HG03175 (cell line): ENCODE measurements at regions not wholly inside any gene's neighbourhood (a gene's known extent, or its start where the extent isn't known, plus 50 kb on each side); places are given as distances from the start of the nearest gene placed in this dataset.
"Not testable (repeated sequence)": the region's sequence is repeated elsewhere in the genome, so short reads cannot be mapped to it uniquely, and the experiment has no call there.

ENCODE experiments used
- ATAC-seq: cut with Tn5 transposase; IDR thresholded peaks from one replicate; pipeline ENCODE4 v1.9.1; 2021; ENCODE audit warnings: mild to moderate bottlenecking, moderate library complexity; ENCODE audit not compliant: unreplicated experiment

- ATAC-seq, result no peak
Observed at GRCh38 chr20:26134606-26135005, 438.0 kb upstream of the ZNF337 start.

GRCh38 chr20:26133794-26134193 lies 437.1 kb upstream of the ZNF337 start:
- not testable (repeated sequence) for ATAC-seq

GRCh38 chr20:26120920-26121319 lies 424.3 kb upstream of the ZNF337 start:
- not testable (repeated sequence) for ATAC-seq

GRCh38 chr20:26094498-26094897 lies 397.8 kb upstream of the ZNF337 start:
- ATAC-seq, result not testable (repeated sequence)

GRCh38 chr20:26091921-26092320 lies 395.3 kb upstream of the ZNF337 start:
- ATAC-seq, result not testable (repeated sequence)

GRCh38 chr20:26086195-26086594 lies 389.5 kb upstream of the ZNF337 start:
- not testable (repeated sequence) for ATAC-seq

GRCh38 chr20:26073972-26074371 lies 377.3 kb upstream of the ZNF337 start:
- not testable (repeated sequence) for ATAC-seq

GRCh38 chr20:26059324-26059723 lies 362.7 kb upstream of the ZNF337 start:
- not testable (repeated sequence) for ATAC-seq

- not testable (repeated sequence) for ATAC-seq
Observed at GRCh38 chr20:26058446-26058845, 361.8 kb upstream of the ZNF337 start.

GRCh38 chr20:26057135-26057752 lies 360.6 kb upstream of the ZNF337 start:
- ATAC-seq, result not testable (repeated sequence)

GRCh38 chr20:26025792-26026191 lies 329.1 kb upstream of the ZNF337 start:
- ATAC-seq, result not testable (repeated sequence)

GRCh38 chr20:26010942-26011276 lies 314.3 kb upstream of the ZNF337 start:
- ATAC-seq, result peak; percentile 49

- ATAC-seq, result not testable (repeated sequence)
Observed at GRCh38 chr20:26010224-26010941, 313.7 kb upstream of the ZNF337 start.

GRCh38 chr20:26009402-26010223 lies 313.0 kb upstream of the ZNF337 start:
- ATAC-seq, result not testable (repeated sequence)

GRCh38 chr20:26008026-26008425 lies 311.4 kb upstream of the ZNF337 start:
- not testable (repeated sequence) for ATAC-seq

GRCh38 chr20:26006164-26006563 lies 309.5 kb upstream of the ZNF337 start:
- ATAC-seq, result not testable (repeated sequence)

- ATAC-seq, result not testable (repeated sequence)
Observed at GRCh38 chr20:26003959-26004358, 307.3 kb upstream of the ZNF337 start.

GRCh38 chr20:25997367-25998038 lies 300.9 kb upstream of the ZNF337 start:
- not testable (repeated sequence) for ATAC-seq

- ATAC-seq, result no peak
Observed at GRCh38 chr20:25992146-25992545, 295.5 kb upstream of the ZNF337 start.

GRCh38 chr20:25991756-25992130 lies 295.1 kb upstream of the ZNF337 start:
- ATAC-seq, result no peak
